ENCODE measurements at regions not wholly inside any gene's neighbourhood (a gene's known extent, or its start where the extent isn't known, plus 50 kb on each side); places are given as distances from the start of the nearest gene placed in this dataset.

GRCh38 chr16:75899163-75899562, 172.9 kb upstream of the CPHXL start:
- no peak overlapping the region for H3K4me3 ChIP-seq (ENCODE audit: low read length, poor library complexity, severe bottlenecking)
- H3K36me3 ChIP-seq (ENCODE audit: insufficient read depth, low read length): no peaks in the 10 kb centered on the region
- no peaks in the 10 kb centered on the region for H3K27me3 ChIP-seq (ENCODE audit: insufficient read depth, low read length, poor library complexity, severe bottlenecking)
- no peaks in the 10 kb centered on the region for H3K9me3 ChIP-seq (ENCODE audit: insufficient read depth, low read depth, low read length)
- no peaks in the 10 kb centered on the region for H3K4me1 ChIP-seq (ENCODE audit: insufficient read depth, low read length, poor library complexity, severe bottlenecking)
- no peak overlapping the region for H3K9ac ChIP-seq (ENCODE audit: low read depth, low read length, poor library complexity, severe bottlenecking)
- no peaks in the 10 kb centered on the region for H3K9me2 ChIP-seq (replicated peaks; ENCODE audit: low read depth, low read length)
- no peak for TF ChIP-seq EZH2phosphoT487 (IDR thresholded peaks at IDR 0.05; ENCODE audit: borderline replicate concordance)
- TF ChIP-seq CTCF (conservative IDR thresholded peaks at IDR 0.05; ENCODE audit: low read length): no peak
- no peaks in the 10 kb centered on the region for H3F3A ChIP-seq (ENCODE audit: low read depth)
- H3K79me2 ChIP-seq (ENCODE audit: insufficient read depth, low read length): no peaks in the 10 kb centered on the region
- no peaks in the 10 kb centered on the region for H4K20me1 ChIP-seq (ENCODE audit: insufficient read depth, low read length, poor library complexity, severe bottlenecking)
- no peak overlapping the region for H3K4me2 ChIP-seq (ENCODE audit: low read depth, low read length, poor library complexity, severe bottlenecking)
- H2AFZ ChIP-seq (ENCODE audit: low read length): no peak overlapping the region

GRCh38 chr16:75908331-75909117, 182.2 kb upstream of the CPHXL start:
- no peaks in the 10 kb centered on the region for H3K79me2 ChIP-seq (ENCODE audit: insufficient read depth, low read length)
- H3K4me2 ChIP-seq (ENCODE audit: low read depth, low read length, poor library complexity, severe bottlenecking): no peak overlapping the region
- no peaks in the 10 kb centered on the region for H3K9me3 ChIP-seq (ENCODE audit: insufficient read depth, low read depth, low read length)
- H3F3A ChIP-seq (ENCODE audit: low read depth): no peaks in the 10 kb centered on the region
- no peaks in the 10 kb centered on the region for H3K27me3 ChIP-seq (ENCODE audit: insufficient read depth, low read length, poor library complexity, severe bottlenecking)
- no peak overlapping the region for H3K9ac ChIP-seq (ENCODE audit: low read depth, low read length, poor library complexity, severe bottlenecking)
- TF ChIP-seq CTCF (conservative IDR thresholded peaks at IDR 0.05; ENCODE audit: low read length) (no peak), EZH2phosphoT487 (IDR thresholded peaks at IDR 0.05; ENCODE audit: borderline replicate concordance) (no peak)
- H3K4me3 ChIP-seq (ENCODE audit: low read length, poor library complexity, severe bottlenecking): no peak overlapping the region
- H3K36me3 ChIP-seq (ENCODE audit: insufficient read depth, low read length): no peaks in the 10 kb centered on the region
- H3K4me1 ChIP-seq (ENCODE audit: insufficient read depth, low read length, poor library complexity, severe bottlenecking): no peaks in the 10 kb centered on the region
- H4K20me1 ChIP-seq (ENCODE audit: insufficient read depth, low read length, poor library complexity, severe bottlenecking): no peaks in the 10 kb centered on the region
- H3K9me2 ChIP-seq (replicated peaks; ENCODE audit: low read depth, low read length): no peaks in the 10 kb centered on the region
- H2AFZ ChIP-seq (ENCODE audit: low read length): no peak overlapping the region

- Histone ChIP-seq H3K4me3 (ENCODE audit: low read length, poor library complexity, severe bottlenecking) (no peak overlapping the region), H4K20me1 (ENCODE audit: insufficient read depth, low read length, poor library complexity, severe bottlenecking) (no peaks in the 10 kb centered on the region), H2AFZ (ENCODE audit: low read length) (no peak overlapping the region), H3F3A (ENCODE audit: low read depth) (no peaks in the 10 kb centered on the region), H3K27me3 (ENCODE audit: insufficient read depth, low read length, poor library complexity, severe bottlenecking) (no peaks in the 10 kb centered on the region), H3K36me3 (ENCODE audit: insufficient read depth, low read length) (no peaks in the 10 kb centered on the region), H3K9me3 (ENCODE audit: insufficient read depth, low read depth, low read length) (no peaks in the 10 kb centered on the region), H3K4me1 (ENCODE audit: insufficient read depth, low read length, poor library complexity, severe bottlenecking) (no peaks in the 10 kb centered on the region), H3K9ac (ENCODE audit: low read depth, low read length, poor library complexity, severe bottlenecking) (no peak overlapping the region), H3K79me2 (ENCODE audit: insufficient read depth, low read length) (no peaks in the 10 kb centered on the region), H3K9me2 (replicated peaks; ENCODE audit: low read depth, low read length) (no peaks in the 10 kb centered on the region), H3K4me2 (ENCODE audit: low read depth, low read length, poor library complexity, severe bottlenecking) (no peak overlapping the region)
- TF ChIP-seq CTCF (conservative IDR thresholded peaks at IDR 0.05; ENCODE audit: low read length): no peak
- no peak for TF ChIP-seq EZH2phosphoT487 (IDR thresholded peaks at IDR 0.05; ENCODE audit: borderline replicate concordance)
These were observed 183.5 kb upstream of the CPHXL start for GRCh38 chr16:75909746-75910145.

Data from Loucy (cell line).